WTC11 (cell line): ENCODE measurements at regions not wholly inside any gene's neighbourhood (a gene's known extent, or its start where the extent isn't known, plus 50 kb on each side); places are given as distances from the start of the nearest gene placed in this dataset.

ENCODE experiments used
- ATAC-seq: fragments of 200-7000 bp; cut with Tn5 transposase; 2 replicates; pipeline ENCODE4 v1.10.0; 2021; ENCODE audit warnings: mild to moderate bottlenecking, moderate library complexity
- CTCF ChIA-PET: fragments of 300-600 bp; sonication (Branson Sonifier 250); formaldehyde crosslinking; loops from one replicate; lab custom pipeline; 2021; ENCODE audit warnings: antibody characterized with exemption; lab: Charles Lee
- POLR2A ChIA-PET: fragments of 350-600 bp; sonication (Branson Sonifier 250); formaldehyde crosslinking; loops from one replicate; lab custom pipeline; 2021; ENCODE audit warnings: antibody characterized with exemption; lab: Charles Lee
- DNase-seq: peaks from one replicate; pipeline ENCODE4 v3.0.0; 2021; ENCODE audit warnings: low spot score
- H3K27ac Mint-ChIP-seq: 2 replicates; pipeline ENCODE4 v1.8.0; 2021; ENCODE audit warnings: mixed read lengths
- H3K27me3 Mint-ChIP-seq: 2 replicates; pipeline ENCODE4 v1.8.0; 2021; ENCODE audit warnings: low read depth, mild to moderate bottlenecking, moderate library complexity, mixed read lengths
- H3K36me3 Mint-ChIP-seq: 2 replicates; pipeline ENCODE4 v1.8.0; 2021; ENCODE audit warnings: mixed read lengths
- H3K4me1 Mint-ChIP-seq: 2 replicates; pipeline ENCODE4 v1.8.0; 2022; ENCODE audit warnings: mixed read lengths
- H3K4me3 Mint-ChIP-seq: 2 replicates; pipeline ENCODE4 v1.8.0; 2021; ENCODE audit warnings: mild to moderate bottlenecking, moderate library complexity, mixed read lengths
- H3K9me3 Mint-ChIP-seq: 2 replicates; pipeline ENCODE4 v1.8.0; 2021; ENCODE audit warnings: mixed read lengths
- ATF1 ChIP-seq: sonication (generic); formaldehyde crosslinking; IDR thresholded peaks from 2 replicates; pipeline ENCODE4 v1.8.1; 2023; ENCODE audit warnings: mild to moderate bottlenecking, moderate library complexity, missing genetic modification reagents
- CBFB ChIP-seq: sonication (generic); formaldehyde crosslinking; IDR thresholded peaks from 2 replicates; pipeline ENCODE4 v1.8.1; 2022; ENCODE audit warnings: mild to moderate bottlenecking, low read depth, missing genetic modification reagents
- CREB1 ChIP-seq: sonication (generic); formaldehyde crosslinking; IDR thresholded peaks from 2 replicates; pipeline ENCODE4 v1.8.0; 2023; ENCODE audit warnings: mild to moderate bottlenecking, missing genetic modification reagents
- FOXK1 ChIP-seq: sonication (generic); formaldehyde crosslinking; IDR thresholded peaks from 2 replicates; pipeline ENCODE4 v1.8.0; 2022; ENCODE audit warnings: mild to moderate bottlenecking, moderate library complexity, missing genetic modification reagents
- HMGA2 ChIP-seq: fragments of 250-450 bp; sonication (Bioruptor Pico); IDR thresholded peaks from 2 replicates; pipeline ENCODE4 v1.4.0; 2021; ENCODE audit warnings: mild to moderate bottlenecking, moderate library complexity
- JAZF1 ChIP-seq: fragments of 250-450 bp; sonication (Bioruptor Pico); IDR thresholded peaks from 2 replicates; pipeline ENCODE4 v1.9.0; 2021; ENCODE audit warnings: moderate library complexity, mild to moderate bottlenecking, inconsistent platforms
- PREB ChIP-seq: sonication (generic); formaldehyde crosslinking; IDR thresholded peaks from 2 replicates; pipeline ENCODE4 v1.8.1; 2022; ENCODE audit warnings: mild to moderate bottlenecking, missing genetic modification reagents, moderate library complexity, borderline replicate concordance
- SOX15 ChIP-seq: fragments of 250-450 bp; sonication (Bioruptor Pico); IDR thresholded peaks from 2 replicates; pipeline ENCODE4 v1.9.0; 2021; ENCODE audit warnings: mild to moderate bottlenecking
- SP1 ChIP-seq: sonication (generic); formaldehyde crosslinking; conservative IDR thresholded peaks from 2 replicates; pipeline ENCODE4 v1.8.1; 2022; ENCODE audit warnings: missing genetic modification reagents
- ZNF138 ChIP-seq: sonication (generic); formaldehyde crosslinking; conservative IDR thresholded peaks from 2 replicates; pipeline ENCODE4 v1.8.1; 2022; ENCODE audit warnings: mild to moderate bottlenecking, moderate library complexity, missing genetic modification reagents
- ZNF232 ChIP-seq: sonication (generic); formaldehyde crosslinking; IDR thresholded peaks from 2 replicates; pipeline ENCODE4 v1.8.0; 2022; ENCODE audit warnings: mild to moderate bottlenecking, missing genetic modification reagents
- ZNF263 ChIP-seq: sonication (generic); formaldehyde crosslinking; IDR thresholded peaks from 2 replicates; pipeline ENCODE4 v1.8.1; 2022; ENCODE audit warnings: low read depth, mild to moderate bottlenecking, moderate library complexity, missing genetic modification reagents
- ZNF396 ChIP-seq: fragments of 250-450 bp; sonication (Bioruptor Pico); IDR thresholded peaks from 2 replicates; pipeline ENCODE4 v1.8.0; 2021; ENCODE audit warnings: mild to moderate bottlenecking, moderate library complexity, borderline replicate concordance
- ZNF532 ChIP-seq: fragments of 250-450 bp; sonication (Bioruptor Pico); IDR thresholded peaks from 2 replicates; pipeline ENCODE4 v1.9.0; 2021; ENCODE audit warnings: mild to moderate bottlenecking, borderline replicate concordance
- TF ChIP-seq, protein P1 (sequence below): sonication (generic); formaldehyde crosslinking; IDR thresholded peaks from 2 replicates; pipeline ENCODE4 v1.8.0; 2022; ENCODE audit warnings: mild to moderate bottlenecking, missing genetic modification reagents
- TF ChIP-seq, protein P2 (sequence below): sonication (generic); formaldehyde crosslinking; conservative IDR thresholded peaks from 2 replicates; pipeline ENCODE4 v1.8.1; 2023; ENCODE audit warnings: mild to moderate bottlenecking, low read depth, missing genetic modification reagents, moderate library complexity
- TF ChIP-seq, protein P3 (sequence below): sonication (generic); formaldehyde crosslinking; conservative IDR thresholded peaks from 2 replicates; pipeline ENCODE4 v1.8.1; 2022; ENCODE audit warnings: mild to moderate bottlenecking, missing genetic modification reagents
- TF ChIP-seq, protein P4 (sequence below): sonication (generic); formaldehyde crosslinking; IDR thresholded peaks from 2 replicates; pipeline ENCODE4 v1.8.0; 2022; ENCODE audit warnings: mild to moderate bottlenecking, missing genetic modification reagents
- TF ChIP-seq, protein P5 (sequence below): sonication (generic); formaldehyde crosslinking; IDR thresholded peaks from 2 replicates; pipeline ENCODE4 v1.8.1; 2022; ENCODE audit warnings: low read depth, mild to moderate bottlenecking, moderate library complexity, missing genetic modification reagents, borderline replicate concordance
- TF ChIP-seq, protein P6 (sequence below): fragments of 200-600 bp; IDR thresholded peaks from 2 replicates; pipeline ENCODE4 v1.8.0; 2022; ENCODE audit warnings: antibody characterized with exemption

DNA sequence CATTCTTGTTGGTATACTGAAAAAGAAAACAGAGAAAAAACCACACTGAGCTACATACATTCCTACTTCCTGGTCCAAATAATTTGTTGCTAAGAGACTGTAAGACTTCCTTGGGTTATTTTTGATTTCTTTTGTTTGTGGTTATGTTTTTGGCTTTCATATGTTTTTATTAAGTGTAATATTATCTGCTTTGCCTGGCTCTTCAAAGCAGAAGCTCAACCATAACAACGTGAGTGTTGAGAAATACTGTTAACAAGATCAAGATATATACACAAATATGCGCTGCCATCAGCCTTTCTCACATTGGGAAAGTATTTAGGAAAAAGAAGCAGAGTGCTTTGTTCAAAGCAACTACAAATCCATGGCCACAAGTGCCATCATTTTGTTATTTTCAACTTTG is 556.2 kb upstream of the CBLB start:
- POLR2A ChIA-PET: no interaction called here

DNA sequence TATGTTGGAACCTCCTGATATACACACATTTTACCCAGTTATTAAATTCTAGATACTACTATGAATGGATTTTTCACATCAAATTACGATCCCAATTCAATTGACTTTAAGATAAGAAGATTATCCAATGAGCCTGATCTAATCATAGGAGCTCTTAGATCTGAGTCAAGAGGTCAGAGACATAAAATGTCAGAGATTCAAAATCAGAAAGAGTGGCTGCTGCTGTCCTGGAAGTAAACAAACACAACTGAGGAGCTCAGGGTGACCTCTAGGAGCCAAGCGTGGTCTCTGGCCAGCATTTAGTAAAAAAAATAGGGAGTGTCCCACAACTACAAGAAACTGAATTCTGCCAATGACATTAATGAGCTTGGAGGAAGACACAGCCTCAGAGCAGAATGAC is 557.1 kb upstream of the CBLB start:
- Mint-ChIP-seq H3K9me3 (peaks cover 8% of the 10 kb centered on the region), H3K27ac (no peak overlapping the region), H3K4me3 (no peak overlapping the region), H3K36me3 (no peaks in the 10 kb centered on the region), H3K27me3 (no peaks in the 10 kb centered on the region), H3K4me1 (no peaks in the 10 kb centered on the region)
- DNase-seq (no peak), ATAC-seq (no peak)
- ChIA-PET POLR2A (no interaction called here), CTCF (no interaction called here)
- TF ChIP-seq, protein P1, sequence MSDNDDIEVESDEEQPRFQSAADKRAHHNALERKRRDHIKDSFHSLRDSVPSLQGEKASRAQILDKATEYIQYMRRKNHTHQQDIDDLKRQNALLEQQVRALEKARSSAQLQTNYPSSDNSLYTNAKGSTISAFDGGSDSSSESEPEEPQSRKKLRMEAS (CRISPR knock-in tag): no peak
- TF ChIP-seq SP1: no peak
- no peak for TF ChIP-seq HMGA2 (CRISPR knock-in tag)
- TF ChIP-seq, protein P2, sequence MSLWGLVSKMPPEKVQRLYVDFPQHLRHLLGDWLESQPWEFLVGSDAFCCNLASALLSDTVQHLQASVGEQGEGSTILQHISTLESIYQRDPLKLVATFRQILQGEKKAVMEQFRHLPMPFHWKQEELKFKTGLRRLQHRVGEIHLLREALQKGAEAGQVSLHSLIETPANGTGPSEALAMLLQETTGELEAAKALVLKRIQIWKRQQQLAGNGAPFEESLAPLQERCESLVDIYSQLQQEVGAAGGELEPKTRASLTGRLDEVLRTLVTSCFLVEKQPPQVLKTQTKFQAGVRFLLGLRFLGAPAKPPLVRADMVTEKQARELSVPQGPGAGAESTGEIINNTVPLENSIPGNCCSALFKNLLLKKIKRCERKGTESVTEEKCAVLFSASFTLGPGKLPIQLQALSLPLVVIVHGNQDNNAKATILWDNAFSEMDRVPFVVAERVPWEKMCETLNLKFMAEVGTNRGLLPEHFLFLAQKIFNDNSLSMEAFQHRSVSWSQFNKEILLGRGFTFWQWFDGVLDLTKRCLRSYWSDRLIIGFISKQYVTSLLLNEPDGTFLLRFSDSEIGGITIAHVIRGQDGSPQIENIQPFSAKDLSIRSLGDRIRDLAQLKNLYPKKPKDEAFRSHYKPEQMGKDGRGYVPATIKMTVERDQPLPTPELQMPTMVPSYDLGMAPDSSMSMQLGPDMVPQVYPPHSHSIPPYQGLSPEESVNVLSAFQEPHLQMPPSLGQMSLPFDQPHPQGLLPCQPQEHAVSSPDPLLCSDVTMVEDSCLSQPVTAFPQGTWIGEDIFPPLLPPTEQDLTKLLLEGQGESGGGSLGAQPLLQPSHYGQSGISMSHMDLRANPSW: no peak
- TF ChIP-seq ZNF263: no peak
- TF ChIP-seq JAZF1: no peak
- no peak for TF ChIP-seq CREB1
- no peak for TF ChIP-seq FOXK1 (CRISPR knock-in tag)
- TF ChIP-seq PREB (CRISPR knock-in tag): no peak
- TF ChIP-seq ATF1 (CRISPR knock-in tag): no peak

More for the DNA sequence above, 556.2 kb upstream of the CBLB start:
- Mint-ChIP-seq H3K36me3 (no peaks in the 10 kb centered on the region), H3K27ac (no peak overlapping the region), H3K4me1 (no peaks in the 10 kb centered on the region), H3K9me3 (peaks cover 8% of the 10 kb centered on the region), H3K4me3 (no peak overlapping the region), H3K27me3 (no peaks in the 10 kb centered on the region)
- DNase-seq: no peak
- ATAC-seq: no peak
- TF ChIP-seq, protein P3, sequence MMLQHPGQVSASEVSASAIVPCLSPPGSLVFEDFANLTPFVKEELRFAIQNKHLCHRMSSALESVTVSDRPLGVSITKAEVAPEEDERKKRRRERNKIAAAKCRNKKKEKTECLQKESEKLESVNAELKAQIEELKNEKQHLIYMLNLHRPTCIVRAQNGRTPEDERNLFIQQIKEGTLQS (CRISPR knock-in tag): no peak
- TF ChIP-seq, protein P4, sequence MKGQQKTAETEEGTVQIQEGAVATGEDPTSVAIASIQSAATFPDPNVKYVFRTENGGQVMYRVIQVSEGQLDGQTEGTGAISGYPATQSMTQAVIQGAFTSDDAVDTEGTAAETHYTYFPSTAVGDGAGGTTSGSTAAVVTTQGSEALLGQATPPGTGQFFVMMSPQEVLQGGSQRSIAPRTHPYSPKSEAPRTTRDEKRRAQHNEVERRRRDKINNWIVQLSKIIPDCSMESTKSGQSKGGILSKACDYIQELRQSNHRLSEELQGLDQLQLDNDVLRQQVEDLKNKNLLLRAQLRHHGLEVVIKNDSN (CRISPR knock-in tag): no peak
- TF ChIP-seq, protein P5, sequence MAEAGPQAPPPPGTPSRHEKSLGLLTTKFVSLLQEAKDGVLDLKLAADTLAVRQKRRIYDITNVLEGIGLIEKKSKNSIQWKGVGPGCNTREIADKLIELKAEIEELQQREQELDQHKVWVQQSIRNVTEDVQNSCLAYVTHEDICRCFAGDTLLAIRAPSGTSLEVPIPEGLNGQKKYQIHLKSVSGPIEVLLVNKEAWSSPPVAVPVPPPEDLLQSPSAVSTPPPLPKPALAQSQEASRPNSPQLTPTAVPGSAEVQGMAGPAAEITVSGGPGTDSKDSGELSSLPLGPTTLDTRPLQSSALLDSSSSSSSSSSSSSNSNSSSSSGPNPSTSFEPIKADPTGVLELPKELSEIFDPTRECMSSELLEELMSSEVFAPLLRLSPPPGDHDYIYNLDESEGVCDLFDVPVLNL (CRISPR knock-in tag): no peak
- no peak for TF ChIP-seq CBFB (CRISPR knock-in tag)
- no peak for TF ChIP-seq SOX15 (CRISPR knock-in tag)
- TF ChIP-seq, protein P6, sequence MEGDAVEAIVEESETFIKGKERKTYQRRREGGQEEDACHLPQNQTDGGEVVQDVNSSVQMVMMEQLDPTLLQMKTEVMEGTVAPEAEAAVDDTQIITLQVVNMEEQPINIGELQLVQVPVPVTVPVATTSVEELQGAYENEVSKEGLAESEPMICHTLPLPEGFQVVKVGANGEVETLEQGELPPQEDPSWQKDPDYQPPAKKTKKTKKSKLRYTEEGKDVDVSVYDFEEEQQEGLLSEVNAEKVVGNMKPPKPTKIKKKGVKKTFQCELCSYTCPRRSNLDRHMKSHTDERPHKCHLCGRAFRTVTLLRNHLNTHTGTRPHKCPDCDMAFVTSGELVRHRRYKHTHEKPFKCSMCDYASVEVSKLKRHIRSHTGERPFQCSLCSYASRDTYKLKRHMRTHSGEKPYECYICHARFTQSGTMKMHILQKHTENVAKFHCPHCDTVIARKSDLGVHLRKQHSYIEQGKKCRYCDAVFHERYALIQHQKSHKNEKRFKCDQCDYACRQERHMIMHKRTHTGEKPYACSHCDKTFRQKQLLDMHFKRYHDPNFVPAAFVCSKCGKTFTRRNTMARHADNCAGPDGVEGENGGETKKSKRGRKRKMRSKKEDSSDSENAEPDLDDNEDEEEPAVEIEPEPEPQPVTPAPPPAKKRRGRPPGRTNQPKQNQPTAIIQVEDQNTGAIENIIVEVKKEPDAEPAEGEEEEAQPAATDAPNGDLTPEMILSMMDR: no peak
- TF ChIP-seq JAZF1: no peak
- TF ChIP-seq ZNF532 (CRISPR knock-in tag): no peak
- TF ChIP-seq ZNF396: no peak
- TF ChIP-seq ZNF232 (CRISPR knock-in tag): no peak
- no peak for TF ChIP-seq ZNF138 (CRISPR knock-in tag)
- CTCF ChIA-PET: no interaction called here
